ENCODE measurements at regions not wholly inside any gene's neighbourhood (a gene's known extent, or its start where the extent isn't known, plus 50 kb on each side); places are given as distances from the start of the nearest gene placed in this dataset.

DNA sequence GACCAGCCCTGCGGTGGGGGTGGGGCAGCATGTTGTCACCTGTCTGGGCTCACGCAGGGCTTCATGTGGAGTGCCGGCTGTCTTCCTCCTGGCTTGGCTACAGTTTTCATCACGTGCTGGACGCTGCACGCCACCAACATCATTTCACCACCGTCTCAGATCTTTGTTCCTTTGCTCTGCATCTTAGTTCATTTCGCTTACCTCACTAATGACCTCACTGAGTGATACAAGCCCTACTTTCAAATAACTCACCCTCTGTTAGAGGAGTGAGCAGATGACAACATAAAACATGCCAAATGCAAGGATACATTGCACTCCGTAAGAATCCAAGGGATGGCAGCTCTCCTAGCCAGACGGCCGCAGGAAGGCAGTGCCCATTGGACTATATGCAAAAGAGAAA lies 527.5 kb downstream of the GALR1 start:
- Histone ChIP-seq H3K4me1 (ENCODE audit: control insufficient read depth, low read length) (no peaks in the 10 kb centered on the region), H3K9me3 (ENCODE audit: control insufficient read depth, insufficient read depth, low read length) (no peaks in the 10 kb centered on the region), H3K4me3 (ENCODE audit: low read length) (no peak overlapping the region), H3K4me2 (ENCODE audit: low read length) (no peak overlapping the region), H4K20me1 (ENCODE audit: control insufficient read depth, insufficient read depth, low read depth, low read length) (no peaks in the 10 kb centered on the region), H3K27ac (ENCODE audit: low read depth, low read length) (no peak overlapping the region), H3K36me3 (ENCODE audit: control insufficient read depth, low read length) (no peaks in the 10 kb centered on the region), H3K9me2 (replicated peaks; ENCODE audit: control insufficient read depth, low read length) (no peaks in the 10 kb centered on the region), H3F3A (ENCODE audit: control insufficient read depth, insufficient read depth) (no peaks in the 10 kb centered on the region), H3K79me2 (ENCODE audit: control insufficient read depth, low read length) (no peaks in the 10 kb centered on the region), H3K27me3 (ENCODE audit: control insufficient read depth, low read length) (no peaks in the 10 kb centered on the region)
- TF ChIP-seq, protein P1, sequence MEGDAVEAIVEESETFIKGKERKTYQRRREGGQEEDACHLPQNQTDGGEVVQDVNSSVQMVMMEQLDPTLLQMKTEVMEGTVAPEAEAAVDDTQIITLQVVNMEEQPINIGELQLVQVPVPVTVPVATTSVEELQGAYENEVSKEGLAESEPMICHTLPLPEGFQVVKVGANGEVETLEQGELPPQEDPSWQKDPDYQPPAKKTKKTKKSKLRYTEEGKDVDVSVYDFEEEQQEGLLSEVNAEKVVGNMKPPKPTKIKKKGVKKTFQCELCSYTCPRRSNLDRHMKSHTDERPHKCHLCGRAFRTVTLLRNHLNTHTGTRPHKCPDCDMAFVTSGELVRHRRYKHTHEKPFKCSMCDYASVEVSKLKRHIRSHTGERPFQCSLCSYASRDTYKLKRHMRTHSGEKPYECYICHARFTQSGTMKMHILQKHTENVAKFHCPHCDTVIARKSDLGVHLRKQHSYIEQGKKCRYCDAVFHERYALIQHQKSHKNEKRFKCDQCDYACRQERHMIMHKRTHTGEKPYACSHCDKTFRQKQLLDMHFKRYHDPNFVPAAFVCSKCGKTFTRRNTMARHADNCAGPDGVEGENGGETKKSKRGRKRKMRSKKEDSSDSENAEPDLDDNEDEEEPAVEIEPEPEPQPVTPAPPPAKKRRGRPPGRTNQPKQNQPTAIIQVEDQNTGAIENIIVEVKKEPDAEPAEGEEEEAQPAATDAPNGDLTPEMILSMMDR (IDR thresholded peaks at IDR 0.05; ENCODE audit: low read depth, low read length, poor library complexity, severe bottlenecking) = no peak
- TF ChIP-seq EZH2phosphoT487 (IDR thresholded peaks at IDR 0.05; ENCODE audit: borderline replicate concordance, low read length) = no peak

DNA sequence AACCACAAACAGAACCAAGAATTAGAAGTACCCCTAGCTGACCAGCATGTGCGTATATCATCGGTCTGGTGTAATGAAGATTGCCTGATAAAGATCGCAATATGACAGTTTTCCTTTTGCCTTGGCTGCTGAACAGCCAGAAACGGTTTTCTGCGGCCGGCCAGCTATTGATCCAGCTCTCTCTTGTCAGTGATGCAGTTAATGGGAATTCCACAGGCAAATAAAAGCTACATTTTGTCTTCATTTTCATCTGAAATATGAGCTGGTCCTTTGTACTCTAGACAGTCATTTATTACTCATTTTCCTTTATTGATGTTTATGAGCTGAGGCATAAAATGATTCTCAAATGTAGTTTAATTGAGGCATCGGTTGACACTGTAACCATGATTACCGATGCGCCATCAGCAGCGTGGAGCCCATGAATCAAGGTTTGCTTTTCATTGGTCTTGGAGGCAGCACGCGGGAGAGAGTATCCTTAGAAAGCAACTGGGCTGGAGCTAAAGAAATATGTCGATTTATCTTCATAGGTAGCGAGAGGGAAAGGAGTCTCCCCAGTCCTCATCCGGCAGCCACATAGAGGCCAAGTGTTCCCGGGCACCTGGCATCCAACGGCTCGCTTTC lies 535.2 kb downstream of the GALR1 start:
- H3K9me2 ChIP-seq (replicated peaks; ENCODE audit: control insufficient read depth, low read length) = no peaks in the 10 kb centered on the region
- no peak overlapping the region for H3K4me3 ChIP-seq (ENCODE audit: low read length)
- H3K79me2 ChIP-seq (ENCODE audit: control insufficient read depth, low read length) = no peaks in the 10 kb centered on the region
- H3F3A ChIP-seq (ENCODE audit: control insufficient read depth, insufficient read depth) = no peaks in the 10 kb centered on the region
- H4K20me1 ChIP-seq (ENCODE audit: control insufficient read depth, insufficient read depth, low read depth, low read length) = no peaks in the 10 kb centered on the region
- H3K36me3 ChIP-seq (ENCODE audit: control insufficient read depth, low read length) = no peaks in the 10 kb centered on the region
- H3K27me3 ChIP-seq (ENCODE audit: control insufficient read depth, low read length) = no peaks in the 10 kb centered on the region
- no peaks in the 10 kb centered on the region for H3K4me1 ChIP-seq (ENCODE audit: control insufficient read depth, low read length)
- no peak overlapping the region for H3K4me2 ChIP-seq (ENCODE audit: low read length)
- TF ChIP-seq EZH2phosphoT487 (IDR thresholded peaks at IDR 0.05; ENCODE audit: borderline replicate concordance, low read length) = no peak
- TF ChIP-seq, protein P1 (IDR thresholded peaks at IDR 0.05; ENCODE audit: low read depth, low read length, poor library complexity, severe bottlenecking) = no peak
- no peaks in the 10 kb centered on the region for H3K9me3 ChIP-seq (ENCODE audit: control insufficient read depth, insufficient read depth, low read length)
- no peak overlapping the region for H3K27ac ChIP-seq (ENCODE audit: low read depth, low read length)

DNA sequence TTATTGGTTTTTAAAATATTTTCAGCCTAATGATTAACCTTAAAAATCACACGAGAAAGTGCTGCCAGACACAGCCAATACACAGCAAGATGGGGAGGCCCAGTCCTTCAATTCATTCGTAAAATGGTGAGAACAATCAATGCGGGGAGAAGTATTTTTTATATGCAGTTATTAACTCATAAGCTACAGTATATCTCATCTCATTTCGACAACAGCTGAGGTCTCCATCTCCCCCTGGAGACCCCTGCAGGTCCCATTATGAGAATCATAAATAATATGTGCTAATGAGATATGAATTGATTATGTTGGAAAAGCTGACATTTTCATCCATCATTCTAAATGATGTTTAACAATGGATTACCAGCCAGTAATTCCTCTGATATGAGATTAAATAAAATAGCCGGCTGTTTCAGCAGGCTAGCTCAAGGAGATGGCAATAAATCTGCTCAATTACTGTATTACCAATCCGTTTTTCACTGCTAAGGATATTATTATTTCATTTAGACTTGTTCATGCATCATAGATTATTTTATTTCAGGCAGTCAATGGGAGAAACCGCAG lies 535.8 kb downstream of the GALR1 start:
- no peaks in the 10 kb centered on the region for H3K9me2 ChIP-seq (replicated peaks; ENCODE audit: control insufficient read depth, low read length)
- H4K20me1 ChIP-seq (ENCODE audit: control insufficient read depth, insufficient read depth, low read depth, low read length) = no peaks in the 10 kb centered on the region
- H3K4me2 ChIP-seq (ENCODE audit: low read length) = no peak overlapping the region
- no peaks in the 10 kb centered on the region for H3K9me3 ChIP-seq (ENCODE audit: control insufficient read depth, insufficient read depth, low read length)
- no peaks in the 10 kb centered on the region for H3F3A ChIP-seq (ENCODE audit: control insufficient read depth, insufficient read depth)
- no peak overlapping the region for H3K4me3 ChIP-seq (ENCODE audit: low read length)
- H3K4me1 ChIP-seq (ENCODE audit: control insufficient read depth, low read length) = no peaks in the 10 kb centered on the region
- no peak overlapping the region for H3K27ac ChIP-seq (ENCODE audit: low read depth, low read length)
- TF ChIP-seq EZH2phosphoT487 (IDR thresholded peaks at IDR 0.05; ENCODE audit: borderline replicate concordance, low read length) = no peak
- TF ChIP-seq, protein P1 (IDR thresholded peaks at IDR 0.05; ENCODE audit: low read depth, low read length, poor library complexity, severe bottlenecking) = no peak
- no peaks in the 10 kb centered on the region for H3K36me3 ChIP-seq (ENCODE audit: control insufficient read depth, low read length)
- no peaks in the 10 kb centered on the region for H3K27me3 ChIP-seq (ENCODE audit: control insufficient read depth, low read length)
- no peaks in the 10 kb centered on the region for H3K79me2 ChIP-seq (ENCODE audit: control insufficient read depth, low read length)
